ENCODE measurements at regions not wholly inside any gene's neighbourhood (a gene's known extent, or its start where the extent isn't known, plus 50 kb on each side); places are given as distances from the start of the nearest gene placed in this dataset.

DNA sequence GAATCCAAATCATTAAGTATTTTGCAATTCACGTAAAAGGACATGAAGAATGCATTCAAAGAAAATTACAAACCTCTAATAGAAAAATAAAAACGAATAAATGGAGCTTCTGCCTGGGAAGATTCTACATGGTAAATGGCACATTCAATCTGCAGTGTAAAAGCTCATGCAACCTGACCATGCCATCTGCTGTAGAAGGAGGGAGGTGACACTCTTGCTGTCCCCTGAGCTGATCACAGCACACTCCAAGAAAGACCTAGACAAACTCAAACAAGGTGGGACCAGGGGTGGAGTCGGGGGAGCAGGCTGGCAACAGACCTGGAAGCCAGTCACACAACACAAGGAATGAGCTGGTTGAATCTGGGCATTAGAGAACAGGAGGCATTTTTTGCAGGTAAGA is 101.8 kb downstream of the BDH1 start:
- no peak for TF ChIP-seq POLR2A (IDR thresholded peaks at IDR 0.05; ENCODE audit: low read length)
- TF ChIP-seq GATA1 (IDR thresholded peaks at IDR 0.05; ENCODE audit: low read depth, low read length), result no peak

All from erythroblast (primary cell).